ENCODE measurements at regions not wholly inside any gene's neighbourhood (a gene's known extent, or its start where the extent isn't known, plus 50 kb on each side); places are given as distances from the start of the nearest gene placed in this dataset.

- Histone ChIP-seq H3K4me3 (ENCODE audit: low read depth, low read length) (no peak overlapping the region), H3K36me3 (replicated peaks) (no peaks in the 10 kb centered on the region), H3K27me3 (replicated peaks) (no peaks in the 10 kb centered on the region), H3K27ac (no peak overlapping the region)
- no peak for DNase-seq
- in situ Hi-C loops (cut with HindIII; ENCODE audit: low pct_ligation_motif_present, low sequenced_read_pairs): no loop called here
- TF ChIP-seq, protein P1, sequence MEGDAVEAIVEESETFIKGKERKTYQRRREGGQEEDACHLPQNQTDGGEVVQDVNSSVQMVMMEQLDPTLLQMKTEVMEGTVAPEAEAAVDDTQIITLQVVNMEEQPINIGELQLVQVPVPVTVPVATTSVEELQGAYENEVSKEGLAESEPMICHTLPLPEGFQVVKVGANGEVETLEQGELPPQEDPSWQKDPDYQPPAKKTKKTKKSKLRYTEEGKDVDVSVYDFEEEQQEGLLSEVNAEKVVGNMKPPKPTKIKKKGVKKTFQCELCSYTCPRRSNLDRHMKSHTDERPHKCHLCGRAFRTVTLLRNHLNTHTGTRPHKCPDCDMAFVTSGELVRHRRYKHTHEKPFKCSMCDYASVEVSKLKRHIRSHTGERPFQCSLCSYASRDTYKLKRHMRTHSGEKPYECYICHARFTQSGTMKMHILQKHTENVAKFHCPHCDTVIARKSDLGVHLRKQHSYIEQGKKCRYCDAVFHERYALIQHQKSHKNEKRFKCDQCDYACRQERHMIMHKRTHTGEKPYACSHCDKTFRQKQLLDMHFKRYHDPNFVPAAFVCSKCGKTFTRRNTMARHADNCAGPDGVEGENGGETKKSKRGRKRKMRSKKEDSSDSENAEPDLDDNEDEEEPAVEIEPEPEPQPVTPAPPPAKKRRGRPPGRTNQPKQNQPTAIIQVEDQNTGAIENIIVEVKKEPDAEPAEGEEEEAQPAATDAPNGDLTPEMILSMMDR (IDR thresholded peaks at IDR 0.05; ENCODE audit: low read depth, low read length, missing control alignments): no peak
Measured at GRCh38 chr20:11067359-11067758, 393.6 kb upstream of the JAG1 start.

DNA sequence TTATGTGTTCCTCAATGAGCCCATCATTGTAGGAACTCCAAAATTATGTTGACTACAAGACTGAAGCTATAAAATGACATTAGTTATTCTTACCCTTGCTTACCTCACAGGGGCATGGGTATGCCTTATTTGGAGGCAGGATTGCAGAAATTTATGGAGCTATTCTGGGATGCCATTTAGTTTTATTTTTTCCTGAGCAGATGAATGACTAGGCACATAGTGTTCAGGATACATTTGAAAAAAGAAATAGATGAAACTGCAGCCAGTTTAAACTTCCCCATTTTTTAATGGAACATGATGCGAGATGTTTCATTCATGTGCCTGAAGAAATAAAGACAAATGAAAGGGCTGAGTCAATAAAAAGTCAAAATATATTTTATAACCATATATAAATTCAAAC is 399.2 kb upstream of the JAG1 start:
- TF ChIP-seq, protein P1 (IDR thresholded peaks at IDR 0.05; ENCODE audit: low read depth, low read length, missing control alignments): no peak

DNA sequence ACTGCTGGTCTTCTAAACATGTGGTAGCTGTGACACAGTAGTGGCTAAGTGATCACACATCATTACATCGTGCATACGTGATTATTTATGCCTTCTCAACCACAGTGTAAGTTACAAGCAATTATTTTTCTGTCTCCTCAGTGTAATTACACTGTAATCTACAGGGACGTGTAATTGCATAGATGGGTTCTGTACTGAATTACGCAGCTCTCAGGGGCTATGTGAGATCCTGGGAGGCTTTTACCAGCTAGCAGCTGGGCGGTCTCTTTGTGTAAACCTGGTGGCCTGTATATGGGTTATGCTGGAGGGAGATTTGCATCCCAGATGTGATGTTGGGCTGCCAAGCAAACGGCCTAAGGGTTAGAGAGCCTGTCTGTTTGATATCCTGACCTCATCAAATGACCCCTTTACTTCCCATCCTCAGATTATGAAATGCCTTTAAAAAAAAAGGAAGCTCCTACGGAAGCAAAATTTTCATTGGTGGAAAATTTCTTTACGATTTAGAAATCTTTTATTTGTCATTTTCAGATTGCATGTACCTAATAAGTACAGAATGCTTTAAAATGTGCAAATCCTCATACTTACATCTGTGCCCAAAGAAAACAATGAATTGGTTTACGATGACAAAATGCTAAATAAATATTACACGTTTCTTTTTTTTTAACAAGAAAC is 402.8 kb upstream of the JAG1 start:
- no peaks in the 10 kb centered on the region for H3K36me3 ChIP-seq (replicated peaks)
- TF ChIP-seq, protein P1 (IDR thresholded peaks at IDR 0.05; ENCODE audit: low read depth, low read length, missing control alignments): no peak
- no peak overlapping the region for H3K4me3 ChIP-seq (ENCODE audit: low read depth, low read length)
- in situ Hi-C loops (cut with HindIII; ENCODE audit: low pct_ligation_motif_present, low sequenced_read_pairs): no loop called here
- H3K27me3 ChIP-seq (replicated peaks): no peaks in the 10 kb centered on the region
- DNase-seq: no peak
- H3K27ac ChIP-seq: no peak overlapping the region

More for the DNA sequence above, 399.2 kb upstream of the JAG1 start:
- no peak overlapping the region for H3K27ac ChIP-seq
- H3K4me3 ChIP-seq (ENCODE audit: low read depth, low read length): no peak overlapping the region
- in situ Hi-C loops (cut with HindIII; ENCODE audit: low pct_ligation_motif_present, low sequenced_read_pairs): no loop called here
- DNase-seq: no peak
- H3K36me3 ChIP-seq (replicated peaks): no peaks in the 10 kb centered on the region
- no peaks in the 10 kb centered on the region for H3K27me3 ChIP-seq (replicated peaks)

DNA sequence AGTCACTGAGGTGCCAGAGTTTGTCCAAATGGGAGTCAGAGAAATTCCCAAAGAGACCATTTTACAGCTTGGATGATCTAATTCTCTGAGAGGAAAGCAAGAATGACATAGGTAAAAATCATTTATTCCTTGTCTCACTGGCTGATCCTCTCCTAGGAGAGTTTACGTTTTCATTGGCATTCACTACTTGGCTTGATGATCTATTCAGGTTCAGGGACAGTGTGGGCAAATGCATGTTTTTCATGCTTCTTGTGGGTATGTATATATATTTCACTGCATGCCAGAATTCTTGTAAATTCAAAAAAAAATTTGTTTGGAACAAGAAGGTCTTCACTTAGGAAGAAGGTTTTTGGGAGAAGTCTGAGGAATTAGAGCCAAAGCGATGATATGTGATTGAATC is 403.4 kb upstream of the JAG1 start:
- in situ Hi-C loops (cut with HindIII; ENCODE audit: low pct_ligation_motif_present, low sequenced_read_pairs): no loop called here
- TF ChIP-seq, protein P1 (IDR thresholded peaks at IDR 0.05; ENCODE audit: low read depth, low read length, missing control alignments): no peak
- Histone ChIP-seq H3K36me3 (replicated peaks) (no peaks in the 10 kb centered on the region), H3K4me3 (ENCODE audit: low read depth, low read length) (no peak overlapping the region), H3K27ac (no peak overlapping the region), H3K27me3 (replicated peaks) (no peaks in the 10 kb centered on the region)
- DNase-seq: no peak

DNA sequence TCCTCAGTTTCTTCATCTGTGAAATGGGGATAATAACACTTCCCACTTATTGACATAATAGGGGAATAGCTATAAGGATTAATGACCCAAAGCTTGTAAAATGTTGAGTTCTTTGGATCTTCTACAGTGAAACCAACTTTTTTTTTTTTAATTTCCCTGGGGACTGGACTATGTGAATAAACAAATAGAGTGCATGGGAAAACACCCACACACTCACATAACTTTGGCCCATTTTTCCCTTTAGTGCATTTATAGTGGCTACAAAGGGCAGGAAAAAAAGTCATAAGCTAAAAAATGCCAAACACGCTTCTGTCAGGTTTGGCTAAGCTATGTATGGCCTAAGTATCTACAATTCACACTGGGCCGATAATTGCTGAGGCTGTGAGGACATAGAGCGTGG is 406.2 kb upstream of the JAG1 start:
- in situ Hi-C loops (cut with HindIII; ENCODE audit: low pct_ligation_motif_present, low sequenced_read_pairs): no loop called here
- Histone ChIP-seq H3K27me3 (replicated peaks) (no peaks in the 10 kb centered on the region), H3K4me3 (ENCODE audit: low read depth, low read length) (no peak overlapping the region), H3K36me3 (replicated peaks) (no peaks in the 10 kb centered on the region), H3K27ac (no peak overlapping the region)
- no peak for DNase-seq
- TF ChIP-seq, protein P1 (IDR thresholded peaks at IDR 0.05; ENCODE audit: low read depth, low read length, missing control alignments): no peak
